ENCODE measurements at regions not wholly inside any gene's neighbourhood (a gene's known extent, or its start where the extent isn't known, plus 50 kb on each side); places are given as distances from the start of the nearest gene placed in this dataset.

GRCh38 chr6:15715060-15715459 is 52.2 kb upstream of the DTNBP1 start:
- DNase-seq = no peak

- DNase-seq = no peak
These were observed 51.8 kb upstream of the DTNBP1 start for GRCh38 chr6:15714658-15715057.

GRCh38 chr6:15713325-15713724 is 50.5 kb upstream of the DTNBP1 start:
- DNase-seq = no peak

GRCh38 chr6:15712797-15713196 is 50.0 kb upstream of the DTNBP1 start:
- no peak for DNase-seq

Measured in CD4-positive, alpha-beta T cell treated with Interleukin-6 for 4 hours (primary cell).